T-helper 2 cell treated with Interferon-gamma antibody and Interleukin-4, amounts not matched to agents 100 ng/mL and 5 ng/mL, for 36 hours (primary cell): ENCODE measurements at regions not wholly inside any gene's neighbourhood (a gene's known extent, or its start where the extent isn't known, plus 50 kb on each side); places are given as distances from the start of the nearest gene placed in this dataset.

Source experiments
- intact Hi-C: fragments of 100-400 bp; cut with micrococcal nuclease; formaldehyde crosslinking; loops from one replicate; pipeline ENCODE4 v1.15.1; 2023

GRCh38 chr4:136573460-136573859 lies 958.8 kb downstream of the PCDH18 start:
- intact Hi-C loops = no loop called here

- intact Hi-C loops = no loop called here
Measured at GRCh38 chr4:136571315-136571714, 961.0 kb downstream of the PCDH18 start.

GRCh38 chr4:136562834-136563233 lies 969.5 kb downstream of the PCDH18 start:
- intact Hi-C loops = no loop called here

- intact Hi-C loops = no loop called here
Measured at GRCh38 chr4:136558940-136559494, 973.3 kb downstream of the PCDH18 start.

- intact Hi-C loops = no loop called here
Measured at GRCh38 chr4:136557396-136557795, 974.9 kb downstream of the PCDH18 start.

DNA sequence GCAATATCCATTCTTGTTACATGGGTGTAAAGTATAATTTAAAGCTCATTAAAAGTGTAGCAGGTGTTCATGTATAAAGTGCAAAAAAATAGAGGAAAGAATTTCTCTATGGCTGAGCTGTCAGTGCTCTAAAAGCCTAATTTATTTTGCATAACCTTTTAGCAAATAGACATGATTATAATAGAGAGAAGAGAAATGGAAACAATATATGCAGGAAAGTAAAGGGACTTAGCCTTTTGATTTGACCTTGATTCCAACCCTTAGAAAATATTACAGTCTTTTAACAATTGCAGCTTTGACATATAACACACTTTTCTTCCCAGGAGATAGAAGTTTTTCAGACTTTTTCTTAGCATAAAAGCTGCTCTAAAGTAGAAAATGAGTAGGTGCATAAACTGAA lies 978.3 kb downstream of the PCDH18 start:
- intact Hi-C loops = no loop called here

DNA sequence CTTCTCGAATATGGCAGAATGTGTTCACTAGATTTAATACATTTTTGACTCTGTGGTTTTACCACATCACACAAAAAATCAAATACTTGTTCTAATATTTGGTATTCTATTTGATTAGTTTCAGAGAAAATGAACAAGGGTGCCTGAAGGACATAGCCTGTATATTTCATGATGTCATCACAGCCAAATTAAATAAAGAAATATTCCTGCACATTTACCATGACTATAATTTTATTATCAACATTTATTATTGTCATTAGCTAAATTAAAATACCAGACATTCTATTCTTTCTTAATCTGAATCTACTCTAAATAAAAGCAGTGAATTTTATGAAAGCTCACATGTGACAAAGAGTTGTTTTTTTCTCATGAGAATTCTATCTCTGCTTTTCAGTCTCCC lies 980.5 kb downstream of the PCDH18 start:
- intact Hi-C loops = no loop called here

GRCh38 chr4:136540747-136541146 lies 991.5 kb downstream of the PCDH18 start:
- intact Hi-C loops = no loop called here

GRCh38 chr4:136528131-136528530 lies 1004.2 kb downstream of the PCDH18 start:
- intact Hi-C loops = no loop called here

DNA sequence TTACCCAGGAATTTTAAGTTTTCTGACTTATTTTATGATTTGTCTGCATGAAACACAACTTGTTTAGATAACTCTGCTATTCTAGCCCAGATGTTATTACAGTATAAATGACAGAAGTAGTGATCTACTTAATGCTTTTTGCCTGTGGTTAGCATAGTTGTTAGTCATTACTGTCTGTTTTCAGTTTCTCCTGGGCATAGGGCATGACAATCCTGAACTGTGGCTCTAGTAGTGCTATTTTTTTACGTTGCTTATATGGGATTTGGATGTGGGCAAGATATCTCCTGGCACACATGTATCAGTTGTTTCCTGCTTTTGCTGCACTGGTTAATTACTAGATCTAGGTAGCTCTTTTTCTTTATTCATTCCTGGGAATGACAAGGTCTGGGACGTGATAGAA lies 1005.8 kb downstream of the PCDH18 start:
- intact Hi-C loops = no loop called here

DNA sequence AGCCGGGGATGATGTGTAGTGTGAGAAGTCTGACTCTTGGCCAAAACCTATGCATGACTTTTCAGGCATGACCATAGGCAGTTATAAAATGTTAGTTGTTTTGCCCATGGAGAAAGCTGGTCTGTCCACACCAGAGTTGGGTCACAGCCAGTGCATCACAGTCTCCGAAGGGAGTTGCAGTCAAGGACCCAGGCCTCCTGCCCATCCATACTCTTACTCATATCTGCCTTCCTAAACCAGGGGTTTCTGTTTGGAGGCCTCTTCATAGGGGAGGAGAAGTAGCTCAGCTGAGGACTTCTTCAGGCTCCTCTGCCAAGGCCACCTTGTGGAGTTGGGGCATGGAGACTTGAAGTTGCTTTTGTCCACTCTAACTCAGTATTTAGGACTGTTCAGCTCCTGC lies 1008.3 kb downstream of the PCDH18 start:
- intact Hi-C loops = no loop called here

GRCh38 chr4:136516371-136516770 lies 1015.9 kb downstream of the PCDH18 start:
- intact Hi-C loops = no loop called here

- intact Hi-C loops = no loop called here
Measured at GRCh38 chr4:136505020-136505419, 1027.3 kb downstream of the PCDH18 start.

DNA sequence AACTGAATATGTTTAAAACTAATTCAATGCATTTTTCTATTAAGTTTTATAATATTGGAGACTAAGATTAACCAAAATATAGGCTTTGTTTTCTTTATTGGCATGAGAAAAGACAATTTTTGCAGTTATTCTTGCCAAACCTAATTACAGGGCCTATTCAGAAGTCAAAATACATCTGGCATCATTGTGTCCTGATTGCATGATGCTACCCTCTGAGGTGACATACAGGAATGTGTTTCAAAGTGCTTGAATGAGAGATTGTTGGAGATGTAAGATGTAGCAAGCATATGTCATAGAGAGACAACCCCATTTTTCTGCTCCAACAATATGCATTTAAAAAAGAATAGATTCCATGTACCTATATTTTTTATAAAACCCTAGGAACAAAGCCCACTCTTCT lies 1036.4 kb downstream of the PCDH18 start:
- intact Hi-C loops = no loop called here

DNA sequence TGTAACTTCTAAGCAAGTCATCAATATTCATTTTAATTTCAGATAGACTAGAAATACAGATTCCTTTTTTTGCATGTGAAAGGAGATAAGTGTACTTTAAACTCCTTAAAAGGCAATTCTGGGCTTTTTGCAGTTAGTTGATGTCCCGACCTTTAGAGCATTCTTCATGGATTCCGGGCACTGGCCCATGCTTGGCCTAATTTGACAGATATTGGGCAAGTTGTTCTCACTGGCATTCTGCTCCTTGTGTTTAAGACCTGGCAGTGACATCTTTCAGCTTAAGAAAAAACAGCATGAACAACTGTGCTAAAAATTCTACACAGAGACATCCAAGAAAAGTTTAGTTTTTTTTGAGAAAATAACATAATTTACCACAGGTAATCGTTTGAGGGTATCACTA lies 1037.2 kb downstream of the PCDH18 start:
- intact Hi-C loops = no loop called here

- intact Hi-C loops = no loop called here
Measured at GRCh38 chr4:136489101-136489500, 1043.2 kb downstream of the PCDH18 start.

GRCh38 chr4:136484996-136485395 lies 1047.3 kb downstream of the PCDH18 start:
- intact Hi-C loops = no loop called here

DNA sequence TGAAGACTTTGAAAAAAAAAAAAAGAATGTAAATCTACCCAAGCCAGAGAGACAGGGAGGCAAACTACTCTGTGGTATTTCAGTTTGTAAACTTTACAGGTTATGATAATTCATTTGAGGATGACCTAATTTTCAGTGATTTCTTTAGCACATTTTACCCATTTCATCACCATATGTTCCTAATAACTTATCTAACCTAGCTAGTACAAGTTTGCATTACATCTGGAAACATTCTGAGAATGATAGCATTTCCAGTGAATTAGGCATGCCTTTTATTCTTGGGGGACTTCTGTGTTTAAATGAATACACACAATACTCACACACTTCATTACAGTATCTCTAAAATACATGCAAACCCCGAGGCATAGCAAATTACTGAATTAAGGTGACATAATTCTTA lies 1055.5 kb downstream of the PCDH18 start:
- intact Hi-C loops = no loop called here

DNA sequence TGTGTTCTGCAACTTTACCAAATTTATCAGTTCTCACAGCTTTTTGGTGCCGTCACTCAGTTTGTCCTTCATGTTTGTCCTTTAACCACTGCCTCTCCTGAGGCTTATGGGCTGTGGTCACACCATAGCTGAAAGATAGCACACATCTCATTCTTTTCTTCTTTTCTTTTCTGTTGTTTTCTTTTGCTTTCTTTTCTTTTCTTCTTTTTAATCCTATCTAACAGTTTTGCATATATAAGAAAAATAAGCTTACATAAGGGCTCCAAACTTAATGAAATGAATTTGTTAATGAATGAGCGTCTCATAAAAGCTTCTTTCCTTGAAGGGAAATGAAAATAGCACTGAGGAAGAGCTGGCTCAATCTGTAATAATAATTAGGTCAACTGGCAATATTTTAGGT lies 1061.2 kb downstream of the PCDH18 start:
- intact Hi-C loops = no loop called here

DNA sequence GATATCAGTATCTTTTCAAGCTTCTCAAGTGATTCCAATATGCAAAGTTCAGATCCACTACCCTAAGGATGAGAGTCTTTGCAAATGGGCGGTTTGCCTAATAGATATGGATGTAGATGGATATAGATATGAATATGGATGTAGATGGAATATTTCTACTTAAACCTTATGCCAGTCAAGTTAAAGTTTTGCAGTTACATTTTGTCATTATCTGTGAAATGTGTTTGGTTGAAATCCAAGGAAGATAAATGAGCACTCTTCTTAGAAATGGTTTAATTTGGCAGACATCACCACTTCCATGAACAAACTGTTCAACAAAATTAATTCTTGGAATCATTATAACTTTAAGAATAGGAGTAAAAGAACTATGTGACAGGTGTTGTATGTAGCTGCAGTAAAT lies 1066.6 kb downstream of the PCDH18 start:
- intact Hi-C loops = no loop called here

- intact Hi-C loops = no loop called here
Measured at GRCh38 chr4:136463941-136464340, 1068.4 kb downstream of the PCDH18 start.

DNA sequence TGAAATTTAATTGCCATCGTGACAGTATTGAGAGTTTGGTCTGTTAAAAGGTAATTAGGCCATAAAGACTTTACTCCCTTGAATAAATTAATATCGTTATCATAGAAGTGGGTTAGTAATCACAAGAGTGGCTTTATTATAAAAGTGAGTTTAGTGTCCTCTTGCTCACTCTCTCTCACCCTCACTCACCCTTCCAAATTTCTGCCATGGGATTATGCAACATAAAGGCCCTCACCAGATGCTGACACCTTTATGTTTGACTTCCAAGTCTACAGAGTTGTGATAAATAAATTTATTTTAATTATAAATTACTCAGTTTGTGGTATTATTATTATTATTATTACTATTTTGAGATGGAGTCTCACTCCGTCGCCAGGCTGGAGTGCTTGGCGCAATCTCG lies 1070.8 kb downstream of the PCDH18 start:
- intact Hi-C loops = no loop called here

- intact Hi-C loops = no loop called here
Measured at GRCh38 chr4:136458326-136458725, 1074.0 kb downstream of the PCDH18 start.

DNA sequence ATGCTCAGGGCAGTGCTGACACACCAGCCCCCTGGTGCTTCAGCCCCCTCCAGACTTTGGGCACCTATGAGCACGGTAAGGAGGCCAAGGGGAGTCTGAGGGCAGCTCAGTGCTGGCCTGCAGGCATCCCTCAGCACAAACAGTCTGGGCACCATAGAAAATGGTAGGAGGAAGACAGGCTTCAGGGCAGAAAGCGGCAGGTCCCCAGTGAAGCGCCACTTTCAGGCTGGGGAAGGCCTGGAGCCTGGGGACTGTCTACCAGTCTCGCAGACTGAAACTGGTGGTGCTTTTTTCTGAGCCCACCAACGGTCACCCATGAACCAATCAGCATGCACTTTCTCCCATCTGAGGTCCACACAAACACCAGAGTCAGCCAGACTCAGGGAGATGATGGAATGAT lies 1074.7 kb downstream of the PCDH18 start:
- intact Hi-C loops = no loop called here
